Right ventricle myocardium superior (tissue), 1 donor: ENCODE measurements at regions not wholly inside any gene's neighbourhood (a gene's known extent, or its start where the extent isn't known, plus 50 kb on each side); places are given as distances from the start of the nearest gene placed in this dataset.
"Not testable (repeated sequence)": the region's sequence is repeated elsewhere in the genome, so short reads cannot be mapped to it uniquely, and the experiment has no call there.

Experiments used
- ATAC-seq: fragments of 200-7000 bp; cut with Tn5 transposase; one replicate; pipeline ENCODE4 v1.9.1; 2020; ENCODE audit warnings: mild to moderate bottlenecking; ENCODE audit not compliant: poor library complexity
- DNase-seq: peaks from one replicate; pipeline ENCODE4 v3.0.0-alpha.2; 2020
- intact Hi-C: fragments of 100-400 bp; cut with DNase I; formaldehyde crosslinking; loops from one replicate; pipeline ENCODE4 v1.11.2; 2022
- donor health status: DM: no; HTN: yes; CAD: no; lungs with severe emphysema.

GRCh38 chr21:18771845-18772380, 368.3 kb upstream of the TMPRSS15 start:
- DNase-seq (no peak), ATAC-seq (no peak)
- intact Hi-C loops, result no loop called here

- intact Hi-C loops, result no loop called here
- no peak for ATAC-seq
- DNase-seq, result no peak
Measured at GRCh38 chr21:18772404-18772803, 368.8 kb upstream of the TMPRSS15 start.

- intact Hi-C loops, result no loop called here
- ATAC-seq, result no peak
- DNase-seq, result no peak
Measured at GRCh38 chr21:18772897-18773296, 369.3 kb upstream of the TMPRSS15 start.

- intact Hi-C loops, result no loop called here
- ATAC-seq (no peak), DNase-seq (no peak)
Measured at GRCh38 chr21:18776936-18777335, 373.4 kb upstream of the TMPRSS15 start.

GRCh38 chr21:18782721-18783120, 379.1 kb upstream of the TMPRSS15 start:
- ATAC-seq (no peak), DNase-seq (no peak)
- intact Hi-C loops, result no loop called here

- intact Hi-C loops, result no loop called here
- peak; percentile 55 for ATAC-seq
- no peak for DNase-seq
Measured at GRCh38 chr21:18801468-18801867, 397.9 kb upstream of the TMPRSS15 start.

- intact Hi-C loops, result no loop called here
- DNase-seq, result no peak
- peak; percentile 15 for ATAC-seq
Measured at GRCh38 chr21:18803624-18804023, 400.0 kb upstream of the TMPRSS15 start.

- DNase-seq (no peak), ATAC-seq (no peak)
- intact Hi-C loops, result no loop called here
Measured at GRCh38 chr21:18810136-18810535, 406.6 kb upstream of the TMPRSS15 start.

GRCh38 chr21:18812308-18812707, 408.7 kb upstream of the TMPRSS15 start:
- ATAC-seq, result no peak
- DNase-seq, result no peak
- intact Hi-C loops, result no loop called here

- DNase-seq, result no peak
- intact Hi-C loops, result no loop called here
- no peak for ATAC-seq
Measured at GRCh38 chr21:18819507-18819906, 415.9 kb upstream of the TMPRSS15 start.

GRCh38 chr21:18826562-18826961, 423.0 kb upstream of the TMPRSS15 start:
- intact Hi-C loops, result no loop called here
- ATAC-seq, result no peak
- no peak for DNase-seq

- DNase-seq (no peak), ATAC-seq (no peak)
- intact Hi-C loops, result no loop called here
Measured at GRCh38 chr21:18831942-18832676, 428.5 kb upstream of the TMPRSS15 start.

- no peak for ATAC-seq
- DNase-seq, result no peak
- intact Hi-C loops, result no loop called here
Measured at GRCh38 chr21:18832950-18833349, 429.4 kb upstream of the TMPRSS15 start.

GRCh38 chr21:18834121-18834520, 430.5 kb upstream of the TMPRSS15 start:
- ATAC-seq, intact Hi-C loops, DNase-seq: not testable (repeated sequence)

- intact Hi-C loops, result no loop called here
- DNase-seq, result no peak
- no peak for ATAC-seq
Measured at GRCh38 chr21:18840239-18840638, 436.7 kb upstream of the TMPRSS15 start.

GRCh38 chr21:18857606-18858005, 454.0 kb upstream of the TMPRSS15 start:
- ATAC-seq, intact Hi-C loops, DNase-seq: not testable (repeated sequence)

GRCh38 chr21:18869104-18869503, 465.5 kb upstream of the TMPRSS15 start:
- no peak for ATAC-seq
- intact Hi-C loops, result no loop called here
- DNase-seq, result no peak

GRCh38 chr21:18877917-18878316, 474.3 kb upstream of the TMPRSS15 start:
- DNase-seq (no peak), ATAC-seq (peak; percentile 53)
- intact Hi-C loops, result no loop called here

GRCh38 chr21:18887922-18888602, 484.5 kb upstream of the TMPRSS15 start:
- no peak for DNase-seq
- intact Hi-C loops, result no loop called here
- ATAC-seq, result no peak

GRCh38 chr21:18893406-18893805, 489.8 kb upstream of the TMPRSS15 start:
- intact Hi-C loops, result no loop called here
- ATAC-seq, result no peak
- no peak for DNase-seq
